H9 (cell line): ENCODE measurements at regions not wholly inside any gene's neighbourhood (a gene's known extent, or its start where the extent isn't known, plus 50 kb on each side); places are given as distances from the start of the nearest gene placed in this dataset.

Experiments used
- DNase-seq: peaks from one replicate; pipeline ENCODE4 v3.0.0-alpha.2; 2017
- H2AFZ ChIP-seq: one replicate; pipeline ENCODE4 v1.6.1; 2013; ENCODE audit warnings: mild to moderate bottlenecking, low read length, control low read depth, moderate library complexity
- H2AK5ac ChIP-seq: 2 replicates; pipeline ENCODE4 v1.6.1; 2013; ENCODE audit warnings: low read length, control low read depth, mixed read lengths; ENCODE audit not compliant: insufficient read length
- H2BK120ac ChIP-seq: one replicate; pipeline ENCODE4 v1.6.1; 2013; ENCODE audit warnings: low read depth, mild to moderate bottlenecking, low read length, control low read depth, inconsistent platforms; ENCODE audit not compliant: poor library complexity, severe bottlenecking
- H2BK12ac ChIP-seq: 2 replicates; pipeline ENCODE4 v1.6.1; 2013; ENCODE audit warnings: low read length, control low read depth, mixed read lengths, low read depth; ENCODE audit not compliant: insufficient read length
- H2BK15ac ChIP-seq: 2 replicates; pipeline ENCODE4 v1.6.1; 2013; ENCODE audit warnings: low read depth, low read length, control low read depth
- H2BK20ac ChIP-seq: one replicate; pipeline ENCODE4 v1.6.1; 2013; ENCODE audit warnings: low read depth, mild to moderate bottlenecking, low read length, control low read depth, inconsistent platforms; ENCODE audit not compliant: poor library complexity, severe bottlenecking
- H2BK5ac ChIP-seq: 2 replicates; pipeline ENCODE4 v1.6.1; 2013; ENCODE audit warnings: low read length, control low read depth, mixed read lengths; ENCODE audit not compliant: insufficient read length
- H3K14ac ChIP-seq: 2 replicates; pipeline ENCODE4 v1.6.1; 2013; ENCODE audit warnings: low read length, control low read depth; ENCODE audit not compliant: insufficient read depth
- H3K18ac ChIP-seq: 2 replicates; pipeline ENCODE4 v1.6.1; 2013; ENCODE audit warnings: low read depth, mild to moderate bottlenecking, mixed read lengths, low read length, control low read depth; ENCODE audit not compliant: insufficient read length
- H3K23ac ChIP-seq: 2 replicates; pipeline ENCODE4 v1.6.1; 2013; ENCODE audit warnings: low read length, control low read depth, mixed read lengths, low read depth; ENCODE audit not compliant: insufficient read length
- H3K23me2 ChIP-seq: 2 replicates; pipeline ENCODE4 v1.6.1; 2013; ENCODE audit warnings: low read depth, mild to moderate bottlenecking, mixed read lengths, low read length, control low read depth; ENCODE audit not compliant: insufficient read length, poor library complexity, severe bottlenecking
- H3K27ac ChIP-seq: 2 replicates; pipeline ENCODE4 v1.5.1; 2013; ENCODE audit warnings: low read length, control low read depth, mixed read lengths, low read depth; ENCODE audit not compliant: insufficient read length
- H3K27me3 ChIP-seq: 2 replicates; pipeline ENCODE4 v1.6.1; 2013; ENCODE audit warnings: low read length, control low read depth, inconsistent platforms; ENCODE audit not compliant: insufficient read depth
- H3K4ac ChIP-seq: 2 replicates; pipeline ENCODE4 v1.6.1; 2013; ENCODE audit warnings: low read depth, mild to moderate bottlenecking, control low read depth, inconsistent platforms, low read length, moderate library complexity
- H3K4me1 ChIP-seq: 2 replicates; pipeline ENCODE4 v1.6.1; 2013; ENCODE audit warnings: low read length, control low read depth, inconsistent platforms; ENCODE audit not compliant: insufficient read depth
- H3K4me2 ChIP-seq: 2 replicates; pipeline ENCODE4 v1.6.1; 2013; ENCODE audit warnings: low read length, control low read depth, mixed read lengths; ENCODE audit not compliant: insufficient read length, insufficient read depth
- H3K56ac ChIP-seq: 2 replicates; pipeline ENCODE4 v1.6.1; 2013; ENCODE audit warnings: low read depth, mild to moderate bottlenecking, mixed read lengths, low read length, control low read depth; ENCODE audit not compliant: insufficient read length
- H3K79me1 ChIP-seq: 2 replicates; pipeline ENCODE4 v1.6.1; 2013; ENCODE audit warnings: low read depth, mild to moderate bottlenecking, moderate library complexity, low read length, control low read depth, inconsistent platforms; ENCODE audit not compliant: insufficient read depth, poor library complexity, severe bottlenecking
- H3K79me2 ChIP-seq: 2 replicates; pipeline ENCODE4 v1.6.1; 2013; ENCODE audit warnings: low read length, control low read depth, inconsistent platforms; ENCODE audit not compliant: insufficient read depth
- H3K9ac ChIP-seq: 2 replicates; pipeline ENCODE4 v1.6.1; 2013; ENCODE audit warnings: low read length, control low read depth, mixed read lengths; ENCODE audit not compliant: insufficient read length; ENCODE audit errors: extremely low read depth
- H3K9me3 ChIP-seq: one replicate; pipeline ENCODE4 v1.6.1; 2013; ENCODE audit warnings: low read depth, low read length, inconsistent platforms; ENCODE audit not compliant: control insufficient read depth
- H3T11ph ChIP-seq: one replicate; pipeline ENCODE4 v1.6.1; 2013; ENCODE audit warnings: mild to moderate bottlenecking, low read length, control low read depth, inconsistent platforms
- H4K20me1 ChIP-seq: one replicate; pipeline ENCODE4 v1.6.1; 2013; ENCODE audit not compliant: control insufficient read depth, insufficient read length, insufficient read depth
- H4K5ac ChIP-seq: 2 replicates; pipeline ENCODE4 v1.6.1; 2013; ENCODE audit warnings: low read depth, mild to moderate bottlenecking, mixed read lengths, low read length, control low read depth; ENCODE audit not compliant: insufficient read length
- H4K8ac ChIP-seq: replicated peaks from 2 replicates; pipeline ENCODE4 v1.6.1; 2013; ENCODE audit warnings: low read length, control low read depth, mixed read lengths, low read depth; ENCODE audit not compliant: insufficient read length
- H4K91ac ChIP-seq: 2 replicates; pipeline ENCODE4 v1.6.1; 2013; ENCODE audit warnings: low read depth, mild to moderate bottlenecking, moderate library complexity, mixed read lengths, low read length, control low read depth; ENCODE audit not compliant: insufficient read length
- H3K27ac Mint-ChIP-seq, 3 experiments: 2 replicates in 2 of 3; 3 replicates in 1 of 3; pipeline ENCODE4 v1.8.0; 2020 to 2021; ENCODE audit warnings: mixed read lengths in 3 of 3, mild to moderate bottlenecking in 1 of 3, moderate library complexity in 1 of 3
- H3K27me3 Mint-ChIP-seq: 2 replicates; pipeline ENCODE4 v1.8.0; 2021; ENCODE audit warnings: low read depth, mild to moderate bottlenecking, moderate library complexity, mixed read lengths
- H3K36me3 Mint-ChIP-seq, 3 experiments: 2 replicates in 2 of 3; 3 replicates in 1 of 3; pipeline ENCODE4 v1.8.0; 2020 to 2021; ENCODE audit warnings: low read depth in 3 of 3, mixed read lengths in 3 of 3; ENCODE audit not compliant: insufficient read depth in 1 of 3
- H3K4me1 Mint-ChIP-seq, 2 experiments: 2 replicates each; pipeline ENCODE4 v1.8.0; 2020; ENCODE audit warnings: mixed read lengths in 2 of 2
- H3K4me3 Mint-ChIP-seq, 2 experiments: 2 replicates in 1 of 2; 3 replicates in 1 of 2; pipeline ENCODE4 v1.8.0; 2020 to 2021; ENCODE audit warnings: mild to moderate bottlenecking in 2 of 2, mixed read lengths in 2 of 2, moderate library complexity in 1 of 2
- H3K9me3 Mint-ChIP-seq, 2 experiments: 2 replicates in 1 of 2; 3 replicates in 1 of 2; pipeline ENCODE4 v1.8.0; 2020; ENCODE audit warnings: mild to moderate bottlenecking in 2 of 2, mixed read lengths in 2 of 2, moderate library complexity in 1 of 2
- WGBS: extraction: QIAGEN DNeasy Blood & Tissue Kit; methylation state at CpG from one replicate; pipeline ENCODE4 v1.1.7; 2013; ENCODE audit warnings: missing lambda C conversion rate, low lambda C conversion rate, mixed read lengths; ENCODE audit not compliant: insufficient read length; ENCODE audit errors: extremely low coverage; 5-methylcytosine and 5-hydroxymethylcytosine counted together
- TF ChIP-seq, protein P1 (sequence below): fragments of 200-600 bp; sonication (generic); conservative IDR thresholded peaks from 3 replicates; pipeline ENCODE4 v1.8.0; 2021; ENCODE audit warnings: antibody characterized with exemption, mild to moderate bottlenecking

DNA sequence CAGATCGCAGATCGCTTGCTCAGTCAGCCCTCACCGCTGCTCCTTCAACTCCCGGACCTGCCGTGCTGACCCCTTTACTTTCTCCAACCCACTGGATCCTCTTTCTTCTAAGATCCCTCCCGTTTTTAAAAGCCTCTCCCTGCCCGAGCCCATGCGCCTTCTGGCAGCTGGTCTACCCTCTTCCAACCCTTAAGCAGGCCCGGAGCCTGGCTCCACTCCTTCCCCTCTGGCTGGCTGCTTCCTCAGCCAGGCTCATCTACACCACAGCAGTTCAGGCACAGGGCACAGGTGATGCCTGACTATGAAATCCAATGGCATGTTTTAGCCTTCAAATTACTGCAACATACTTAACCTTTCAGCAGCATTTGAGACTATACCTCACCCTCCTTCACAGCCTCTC, 63.8 kb upstream of the PABPC3 start:
- H3K4me1 Mint-ChIP-seq: peaks cover 5% of the 10 kb centered on the region in 2 experiments; a peak in 3 of 4 replicates
- Histone ChIP-seq H2BK20ac (no peak overlapping the region), H2AK5ac (no peak overlapping the region), H3K4me2 (no peak overlapping the region), H2AFZ (no peak overlapping the region), H3K4me1 (no peaks in the 10 kb centered on the region), H3K9ac (no peak overlapping the region), H3K23me2 (peaks cover 3% of the 10 kb centered on the region), H2BK5ac (no peak overlapping the region), H4K91ac (no peak overlapping the region), H3T11ph (no peak overlapping the region), H3K79me1 (no peaks in the 10 kb centered on the region), H3K14ac (no peak overlapping the region), H3K4ac (no peak overlapping the region), H3K27me3 (no peaks in the 10 kb centered on the region), H3K23ac (no peak overlapping the region), H4K20me1 (no peaks in the 10 kb centered on the region), H3K27ac (no peak overlapping the region), H2BK15ac (no peak overlapping the region), H3K9me3 (no peaks in the 10 kb centered on the region), H4K5ac (no peak overlapping the region), H3K56ac (no peak overlapping the region), H2BK120ac (no peak overlapping the region), H3K79me2 (no peaks in the 10 kb centered on the region), H4K8ac (no peak overlapping the region), H3K18ac (no peak overlapping the region), H2BK12ac (no peak overlapping the region)
- peaks cover 2% of the 10 kb centered on the region; the same call in 1 of the 2 replicates for H3K27me3 Mint-ChIP-seq
- no peak overlapping the region for H3K27ac Mint-ChIP-seq
- TF ChIP-seq, protein P1, sequence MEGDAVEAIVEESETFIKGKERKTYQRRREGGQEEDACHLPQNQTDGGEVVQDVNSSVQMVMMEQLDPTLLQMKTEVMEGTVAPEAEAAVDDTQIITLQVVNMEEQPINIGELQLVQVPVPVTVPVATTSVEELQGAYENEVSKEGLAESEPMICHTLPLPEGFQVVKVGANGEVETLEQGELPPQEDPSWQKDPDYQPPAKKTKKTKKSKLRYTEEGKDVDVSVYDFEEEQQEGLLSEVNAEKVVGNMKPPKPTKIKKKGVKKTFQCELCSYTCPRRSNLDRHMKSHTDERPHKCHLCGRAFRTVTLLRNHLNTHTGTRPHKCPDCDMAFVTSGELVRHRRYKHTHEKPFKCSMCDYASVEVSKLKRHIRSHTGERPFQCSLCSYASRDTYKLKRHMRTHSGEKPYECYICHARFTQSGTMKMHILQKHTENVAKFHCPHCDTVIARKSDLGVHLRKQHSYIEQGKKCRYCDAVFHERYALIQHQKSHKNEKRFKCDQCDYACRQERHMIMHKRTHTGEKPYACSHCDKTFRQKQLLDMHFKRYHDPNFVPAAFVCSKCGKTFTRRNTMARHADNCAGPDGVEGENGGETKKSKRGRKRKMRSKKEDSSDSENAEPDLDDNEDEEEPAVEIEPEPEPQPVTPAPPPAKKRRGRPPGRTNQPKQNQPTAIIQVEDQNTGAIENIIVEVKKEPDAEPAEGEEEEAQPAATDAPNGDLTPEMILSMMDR: no peak
- no peaks in the 10 kb centered on the region for H3K36me3 Mint-ChIP-seq
- no peak for DNase-seq
- no peaks in the 10 kb centered on the region for H3K9me3 Mint-ChIP-seq
- H3K4me3 Mint-ChIP-seq: no peak overlapping the region
- no CpG with 5 or more reads among the region's 9 CpGs for WGBS
